ENCODE measurements at regions not wholly inside any gene's neighbourhood (a gene's known extent, or its start where the extent isn't known, plus 50 kb on each side); places are given as distances from the start of the nearest gene placed in this dataset.

DNA sequence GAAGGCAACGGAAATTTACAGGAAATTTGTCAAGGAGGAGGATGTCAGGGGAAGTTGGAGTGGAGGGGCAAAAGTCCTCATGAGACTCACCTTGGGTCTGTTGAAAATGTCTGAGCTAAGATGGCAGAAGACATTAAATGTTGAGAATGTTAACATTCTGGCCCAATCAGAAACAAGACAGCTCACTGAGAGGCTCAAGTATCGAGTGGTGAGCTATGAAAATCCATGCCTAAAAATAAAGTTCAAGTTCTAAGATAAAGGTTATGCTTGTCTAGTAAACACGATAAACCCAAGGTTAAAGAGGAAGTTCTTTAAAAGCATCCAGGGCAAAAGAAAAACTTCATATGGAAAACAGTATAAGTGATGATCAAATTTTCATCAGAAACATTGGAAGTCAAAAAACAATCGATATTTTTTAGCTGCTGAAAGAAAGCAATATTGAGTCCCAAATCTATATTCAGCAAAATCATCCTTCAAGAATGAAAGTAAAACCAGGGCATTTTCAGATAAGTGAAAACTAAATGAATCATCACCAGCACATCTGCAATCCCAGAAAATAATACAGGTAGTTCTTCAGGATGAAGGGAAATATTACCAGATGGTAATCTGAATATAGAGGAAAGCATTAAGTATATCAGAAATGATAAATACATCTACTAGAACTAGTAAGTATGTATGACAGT, 462.4 kb downstream of the TLL1 start:
- Histone ChIP-seq H3K9me3 (no peaks in the 10 kb centered on the region), H3K4me3 (no peak overlapping the region), H3K27ac (no peak overlapping the region), H3K36me3 (no peaks in the 10 kb centered on the region), H3K4me1 (no peaks in the 10 kb centered on the region), H3K27me3 (no peaks in the 10 kb centered on the region)
- TF ChIP-seq POLR2A (IDR thresholded peaks at IDR 0.05): no peak
- TF ChIP-seq, protein P1, sequence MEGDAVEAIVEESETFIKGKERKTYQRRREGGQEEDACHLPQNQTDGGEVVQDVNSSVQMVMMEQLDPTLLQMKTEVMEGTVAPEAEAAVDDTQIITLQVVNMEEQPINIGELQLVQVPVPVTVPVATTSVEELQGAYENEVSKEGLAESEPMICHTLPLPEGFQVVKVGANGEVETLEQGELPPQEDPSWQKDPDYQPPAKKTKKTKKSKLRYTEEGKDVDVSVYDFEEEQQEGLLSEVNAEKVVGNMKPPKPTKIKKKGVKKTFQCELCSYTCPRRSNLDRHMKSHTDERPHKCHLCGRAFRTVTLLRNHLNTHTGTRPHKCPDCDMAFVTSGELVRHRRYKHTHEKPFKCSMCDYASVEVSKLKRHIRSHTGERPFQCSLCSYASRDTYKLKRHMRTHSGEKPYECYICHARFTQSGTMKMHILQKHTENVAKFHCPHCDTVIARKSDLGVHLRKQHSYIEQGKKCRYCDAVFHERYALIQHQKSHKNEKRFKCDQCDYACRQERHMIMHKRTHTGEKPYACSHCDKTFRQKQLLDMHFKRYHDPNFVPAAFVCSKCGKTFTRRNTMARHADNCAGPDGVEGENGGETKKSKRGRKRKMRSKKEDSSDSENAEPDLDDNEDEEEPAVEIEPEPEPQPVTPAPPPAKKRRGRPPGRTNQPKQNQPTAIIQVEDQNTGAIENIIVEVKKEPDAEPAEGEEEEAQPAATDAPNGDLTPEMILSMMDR (IDR thresholded peaks at IDR 0.05): no peak
- intact Hi-C loops (cut with DNase I): no loop called here
- DNase-seq: no peak
- 47 to 51% methylated on average over 4 of the region's 4 CpGs for WGBS, 2 donors

DNA sequence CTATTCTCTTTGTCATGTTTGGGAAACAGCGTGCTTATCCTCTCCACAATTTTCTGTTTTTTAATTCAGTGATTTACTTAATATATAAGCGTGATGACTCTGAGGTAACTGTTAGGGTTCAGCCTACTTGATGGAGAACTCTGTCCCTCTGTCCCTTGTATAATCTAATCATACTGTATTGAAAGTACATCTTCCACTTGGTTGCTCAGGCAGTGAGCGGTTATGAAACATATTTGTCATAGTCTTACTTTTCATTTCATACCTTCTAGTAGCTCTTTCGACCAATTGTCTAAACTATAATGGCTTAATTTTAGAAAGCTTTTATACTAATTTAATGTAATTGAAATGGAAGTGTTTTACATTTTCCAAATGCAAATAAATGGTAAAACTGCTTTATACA, 469.0 kb downstream of the TLL1 start:
- 80 to 84% methylated on average over 4 of the region's 4 CpGs for WGBS, 2 donors
- TF ChIP-seq POLR2A (IDR thresholded peaks at IDR 0.05): no peak
- TF ChIP-seq, protein P1 (IDR thresholded peaks at IDR 0.05): no peak
- Histone ChIP-seq H3K27me3 (no peaks in the 10 kb centered on the region), H3K4me1 (no peaks in the 10 kb centered on the region), H3K9me3 (no peaks in the 10 kb centered on the region), H3K4me3 (no peak overlapping the region), H3K36me3 (no peaks in the 10 kb centered on the region), H3K27ac (no peak overlapping the region)
- intact Hi-C loops (cut with DNase I): no loop called here
- DNase-seq: no peak

DNA sequence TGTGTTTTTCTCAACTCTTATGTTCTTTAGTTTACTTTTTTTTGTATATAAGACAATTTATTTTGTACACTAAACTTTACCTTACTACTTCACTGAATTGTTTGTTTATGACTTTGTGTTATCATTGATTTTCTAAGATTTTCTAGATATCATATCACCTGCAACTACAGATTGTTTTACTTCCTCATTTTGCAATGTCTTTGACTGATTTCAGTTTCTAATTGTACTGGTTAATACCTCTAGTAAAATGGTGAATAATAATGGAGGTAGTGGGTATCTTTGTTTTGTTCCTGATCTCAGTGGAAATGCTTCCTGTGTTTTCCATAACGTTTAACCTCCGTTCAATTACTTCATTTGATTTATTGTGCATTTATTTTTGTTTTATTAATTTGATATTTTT, 490.2 kb downstream of the TLL1 start:
- TF ChIP-seq, protein P1 (IDR thresholded peaks at IDR 0.05): no peak
- no peak for TF ChIP-seq POLR2A (IDR thresholded peaks at IDR 0.05)
- Histone ChIP-seq H3K27me3 (no peaks in the 10 kb centered on the region), H3K4me3 (no peak overlapping the region), H3K36me3 (no peaks in the 10 kb centered on the region), H3K9me3 (peaks cover 0 to 4% (median 0%) of the 10 kb centered on the region in 3 donors), H3K27ac (no peak overlapping the region), H3K4me1 (no peaks in the 10 kb centered on the region)
- intact Hi-C loops (cut with DNase I): no loop called here
- 43 to 76% methylated on average over 2 of the region's 2 CpGs for WGBS, 2 donors
- DNase-seq: no peak

DNA sequence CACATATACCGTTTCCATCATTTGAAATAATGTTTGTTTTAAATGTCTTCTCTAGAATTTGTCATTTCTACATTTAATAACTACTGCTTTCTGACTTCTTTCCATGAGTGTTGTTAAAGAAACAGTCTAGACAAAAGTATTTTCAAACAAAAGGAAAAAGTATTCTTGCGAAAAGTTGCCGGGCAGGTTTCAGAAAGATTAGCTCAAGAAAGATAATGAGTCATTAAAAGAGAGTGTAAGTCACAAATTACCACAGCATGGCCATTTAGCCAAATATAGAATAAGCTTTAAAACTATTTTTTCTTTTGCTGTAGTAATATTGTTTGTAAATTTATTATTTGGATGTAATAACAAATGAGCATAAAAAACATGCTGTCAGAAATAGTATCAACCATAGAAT, 493.0 kb downstream of the TLL1 start:
- Histone ChIP-seq H3K27me3 (no peaks in the 10 kb centered on the region), H3K4me3 (no peak overlapping the region), H3K9me3 (peaks cover 0 to 4% (median 0%) of the 10 kb centered on the region in 3 donors), H3K27ac (no peak overlapping the region), H3K4me1 (no peaks in the 10 kb centered on the region), H3K36me3 (no peaks in the 10 kb centered on the region)
- intact Hi-C loops (cut with DNase I): no loop called here
- TF ChIP-seq, protein P1 (IDR thresholded peaks at IDR 0.05): no peak
- no peak for TF ChIP-seq POLR2A (IDR thresholded peaks at IDR 0.05)
- no peak for DNase-seq
- 35 to 58% methylated on average over 3 of the region's 3 CpGs for WGBS, 2 donors

DNA sequence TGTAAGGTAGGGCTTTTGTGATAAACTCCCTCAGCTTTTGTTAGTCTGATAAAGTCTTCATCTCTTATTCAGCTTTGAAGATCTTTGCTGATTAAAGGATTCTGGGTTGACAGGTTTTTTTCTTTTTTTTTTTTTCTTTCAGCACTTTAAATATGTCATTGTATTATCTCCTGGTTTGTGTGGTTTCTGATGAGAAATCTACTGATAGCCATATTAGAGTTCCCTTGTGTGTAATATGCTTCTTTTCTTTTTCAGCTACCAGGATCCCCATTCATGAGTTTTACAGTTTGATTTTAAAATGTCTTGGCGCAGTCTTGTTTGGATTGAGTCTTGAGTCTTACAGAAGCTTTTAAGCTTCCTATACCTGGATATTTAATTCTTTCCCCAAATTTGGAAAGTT, 504.5 kb downstream of the TLL1 start:
- no peaks in the 10 kb centered on the region for H3K36me3 ChIP-seq
- WGBS, 2 donors: 92 to 100% methylated on average over 1 of the region's 1 CpG
- intact Hi-C loops (cut with DNase I): no loop called here
- no peaks in the 10 kb centered on the region for H3K4me1 ChIP-seq
- no peak for TF ChIP-seq POLR2A (IDR thresholded peaks at IDR 0.05)
- TF ChIP-seq, protein P1 (IDR thresholded peaks at IDR 0.05): no peak
- no peak overlapping the region for H3K4me3 ChIP-seq
- no peaks in the 10 kb centered on the region for H3K27me3 ChIP-seq
- no peak overlapping the region for H3K27ac ChIP-seq
- peaks cover 0 to 26% (median 13%) of the 10 kb centered on the region in 3 donors for H3K9me3 ChIP-seq
- no peak for DNase-seq

All from esophagus squamous epithelium (tissue), 5 donors.